MV-4-11 (cell line): ENCODE measurements at regions not wholly inside any gene's neighbourhood (a gene's known extent, or its start where the extent isn't known, plus 50 kb on each side); places are given as distances from the start of the nearest gene placed in this dataset.
A peak's percentile ranks its signal among the peaks of the same experiment; 100 is the strongest.

Experiments used
- DNase-seq: peaks from one replicate; lab custom pipeline; 2025; lab: John Stamatoyannopoulos, UW

- no peak for DNase-seq
These were observed 198.7 kb downstream of the SKIDA1 start for GRCh38 chr10:21326594-21327288.

- DNase-seq: no peak
These were observed 206.8 kb downstream of the SKIDA1 start for GRCh38 chr10:21318540-21319167.

DNA sequence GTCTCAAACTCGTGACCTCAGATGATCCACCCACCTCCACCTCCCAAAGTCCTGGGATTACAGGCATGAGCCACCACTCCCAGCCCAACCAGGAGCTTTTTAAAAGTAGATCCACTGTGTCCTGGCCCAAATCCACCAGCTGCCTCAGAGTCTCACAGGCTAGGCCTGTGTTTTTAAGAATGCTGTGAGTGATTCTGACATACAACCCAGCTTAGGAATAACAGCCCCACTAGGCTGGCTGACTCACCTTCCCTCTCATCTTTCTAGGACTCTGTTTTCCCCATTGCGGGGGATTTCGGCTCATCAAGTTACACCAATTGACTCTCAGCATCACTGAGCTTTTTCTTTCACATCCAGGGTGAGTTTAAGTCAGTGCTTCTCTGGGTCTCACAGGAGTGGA, 207.6 kb downstream of the SKIDA1 start:
- DNase-seq: no peak

GRCh38 chr10:21315645-21316220, 209.7 kb downstream of the SKIDA1 start:
- DNase-seq: no peak

DNA sequence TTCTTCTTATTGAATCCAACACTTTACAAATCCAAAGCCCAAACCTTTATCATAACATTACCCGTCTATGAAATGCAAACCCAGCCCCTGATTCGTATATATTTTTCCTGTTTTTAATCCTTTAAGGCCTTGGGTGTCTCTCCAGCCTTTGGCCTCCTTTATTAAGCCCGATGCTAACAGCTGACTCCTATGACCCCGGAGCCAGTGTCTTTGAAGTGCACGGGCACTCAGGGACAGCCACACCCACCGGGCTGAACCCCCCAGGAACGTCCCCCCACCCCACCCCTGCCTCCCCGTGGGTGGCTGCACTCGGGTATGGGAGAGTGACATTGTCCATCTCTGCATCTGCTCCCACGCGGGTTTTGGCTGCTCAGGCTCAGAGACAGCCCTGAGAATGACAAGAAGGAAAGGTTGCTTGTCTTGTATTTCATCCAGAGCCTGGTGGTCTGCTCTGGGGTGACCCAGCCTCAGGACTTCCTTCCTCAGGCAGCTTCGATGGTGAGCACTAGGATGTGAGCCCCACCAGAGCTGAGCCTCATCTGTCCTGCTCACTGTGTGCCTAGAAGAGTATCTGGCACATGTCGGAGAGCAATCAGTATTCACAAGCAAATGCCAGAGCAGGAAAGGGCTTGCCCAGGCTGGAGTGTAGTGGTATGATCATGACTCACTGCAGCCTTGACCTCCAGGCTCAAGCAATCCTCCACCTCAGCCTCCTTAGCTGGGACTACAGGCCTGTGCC, 210.4 kb downstream of the SKIDA1 start:
- DNase-seq: no peak

DNA sequence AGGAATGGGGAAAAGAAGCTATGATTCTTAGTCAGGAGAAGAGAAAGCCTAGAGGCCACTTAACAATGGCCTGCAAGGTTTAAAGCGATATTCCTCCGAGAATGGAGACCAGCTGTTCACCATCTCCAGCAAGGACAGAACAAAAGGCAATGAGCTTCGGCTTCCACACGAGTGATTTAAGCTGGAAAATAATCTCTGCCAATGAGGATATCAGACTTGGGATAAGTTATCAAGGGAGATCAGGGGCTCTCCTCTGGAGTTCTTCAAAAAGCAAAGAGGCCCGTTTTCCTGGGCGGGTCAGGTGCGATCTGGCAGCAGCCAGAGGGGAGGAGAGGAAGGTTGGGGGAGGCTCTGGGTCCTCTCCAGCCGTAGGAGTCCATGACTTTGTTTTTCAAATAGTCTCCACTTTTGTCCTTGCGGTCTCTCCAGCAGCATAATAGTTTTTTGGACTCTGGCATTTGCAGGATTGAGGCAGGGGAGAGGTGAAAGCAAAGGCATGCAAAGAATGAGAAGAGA, 211.3 kb downstream of the SKIDA1 start:
- DNase-seq: no peak

GRCh38 chr10:21313691-21314090, 211.8 kb downstream of the SKIDA1 start:
- no peak for DNase-seq

DNA sequence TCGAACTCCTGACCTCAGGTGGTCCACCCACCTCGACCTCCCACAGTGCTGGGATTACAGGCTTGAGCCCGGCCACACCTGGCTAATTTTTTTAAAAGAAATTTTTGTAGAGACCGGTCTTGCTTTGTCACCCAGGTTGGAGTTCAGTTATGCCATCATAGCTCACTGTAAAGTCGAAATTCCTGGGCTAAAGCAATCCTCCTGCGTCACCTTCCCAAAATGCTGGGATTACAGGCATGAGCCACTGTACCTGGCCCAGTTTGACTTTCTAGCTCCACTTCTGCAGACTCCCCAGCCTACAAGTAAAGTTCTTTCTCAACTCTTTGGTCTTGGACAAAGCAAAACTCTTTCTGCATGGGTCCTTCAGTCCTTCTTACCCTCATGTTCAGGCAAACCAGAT, 214.1 kb downstream of the SKIDA1 start:
- DNase-seq: no peak

GRCh38 chr10:21309427-21309826, 216.1 kb downstream of the SKIDA1 start:
- DNase-seq: no peak

DNA sequence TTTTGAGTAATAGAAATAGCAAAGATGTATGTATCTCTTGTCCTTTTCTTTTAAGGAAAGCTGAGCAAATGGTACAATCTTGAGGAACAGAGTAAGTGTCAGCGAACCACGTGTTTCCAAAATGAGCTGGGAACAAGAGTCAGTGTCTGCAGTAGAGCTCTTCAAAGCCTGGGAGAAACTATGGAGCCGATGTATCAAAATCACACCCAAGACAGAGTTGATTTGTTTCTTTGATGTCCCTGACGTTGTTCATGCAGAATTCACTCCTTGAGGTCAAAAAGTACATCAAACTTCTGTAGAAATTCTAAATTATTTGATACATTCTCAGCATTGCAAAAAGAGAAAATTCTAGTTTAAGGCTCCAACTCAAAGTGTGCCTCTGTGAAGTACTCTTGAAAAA, 216.5 kb downstream of the SKIDA1 start:
- DNase-seq: no peak

DNA sequence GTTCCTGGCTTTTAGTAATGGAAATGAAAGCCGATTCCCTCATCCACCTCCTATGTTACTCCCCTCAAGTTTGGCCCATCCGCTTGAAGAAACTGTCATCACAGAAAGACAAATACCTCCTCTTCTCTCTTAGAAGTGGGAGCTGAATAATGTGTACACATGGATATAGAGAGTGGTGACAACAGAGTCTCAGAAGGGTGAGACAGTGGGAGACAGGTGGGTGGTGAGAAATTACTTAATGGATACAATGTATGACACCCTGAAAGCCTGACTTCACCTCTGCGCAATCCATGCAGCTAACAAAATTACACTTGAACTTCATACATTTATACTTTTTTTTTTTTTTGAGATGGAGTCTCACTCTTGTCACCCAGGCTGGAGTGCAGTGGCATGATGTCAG, 217.5 kb downstream of the SKIDA1 start:
- no peak for DNase-seq

- DNase-seq: no peak
These were observed 220.9 kb downstream of the SKIDA1 start for GRCh38 chr10:21304608-21305007.

- DNase-seq: no peak
These were observed 221.3 kb downstream of the SKIDA1 start for GRCh38 chr10:21304198-21304597.

DNA sequence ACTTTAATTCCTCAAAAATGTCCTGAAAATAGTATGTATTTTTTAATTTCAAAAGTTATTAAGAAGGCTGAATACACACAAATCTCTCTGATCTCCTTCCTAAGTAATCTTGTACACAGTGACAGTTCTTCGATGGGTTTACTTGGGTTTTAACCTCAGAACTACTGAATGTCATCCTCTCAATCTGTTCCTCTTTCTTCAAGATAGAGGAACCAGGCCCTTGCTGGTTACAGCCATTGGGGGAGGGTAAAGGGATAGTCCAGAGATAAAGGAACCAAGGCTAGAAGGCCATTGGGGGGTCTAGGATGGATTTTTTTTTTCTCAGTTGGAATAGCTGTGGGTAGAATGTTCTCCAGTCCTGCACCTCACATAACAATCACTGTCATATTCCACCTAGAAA, 224.9 kb downstream of the SKIDA1 start:
- DNase-seq: peak; percentile 97

DNA sequence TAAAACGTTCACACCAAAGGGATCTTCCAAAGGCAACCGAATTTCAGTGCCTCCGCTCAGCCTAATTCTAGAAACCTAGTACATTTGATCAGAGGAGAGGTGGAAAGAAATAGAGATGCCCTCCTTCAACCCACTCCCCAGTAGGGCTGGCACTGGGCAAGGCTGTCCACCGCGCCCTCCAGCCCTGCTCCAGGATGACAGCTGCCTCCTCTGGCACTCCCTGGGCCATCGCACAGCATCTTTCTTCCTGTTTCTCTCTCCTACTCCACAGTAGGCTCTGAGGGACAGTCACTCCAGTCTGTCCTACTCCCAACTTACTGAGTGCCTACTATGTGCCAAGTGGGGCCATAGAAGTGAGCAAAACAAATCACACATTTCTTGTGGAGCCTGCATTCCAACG, 226.2 kb downstream of the SKIDA1 start:
- peak; percentile 7 for DNase-seq

DNA sequence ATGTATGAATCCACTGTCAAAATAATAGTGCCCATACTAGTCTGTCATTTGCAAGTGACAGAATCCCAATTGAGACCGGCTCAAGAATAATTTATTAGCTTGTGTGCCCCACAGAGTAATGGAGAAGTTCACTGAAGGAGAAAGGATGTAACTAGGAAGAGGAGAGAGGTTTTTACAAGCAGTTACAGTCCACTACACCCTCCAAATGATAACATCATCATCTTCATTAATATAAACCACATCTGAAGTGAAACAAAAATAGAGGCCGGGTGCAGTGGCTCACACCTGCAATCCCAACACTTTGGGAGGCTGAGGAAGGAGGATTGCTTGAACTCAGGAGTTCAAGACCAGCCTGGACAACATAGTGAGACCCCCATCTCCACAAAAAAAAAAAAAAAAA, 226.8 kb downstream of the SKIDA1 start:
- no peak for DNase-seq

- peak; percentile 51 for DNase-seq
These were observed 227.7 kb downstream of the SKIDA1 start for GRCh38 chr10:21297603-21298383.

GRCh38 chr10:21296575-21297355, 228.7 kb downstream of the SKIDA1 start:
- no peak for DNase-seq

DNA sequence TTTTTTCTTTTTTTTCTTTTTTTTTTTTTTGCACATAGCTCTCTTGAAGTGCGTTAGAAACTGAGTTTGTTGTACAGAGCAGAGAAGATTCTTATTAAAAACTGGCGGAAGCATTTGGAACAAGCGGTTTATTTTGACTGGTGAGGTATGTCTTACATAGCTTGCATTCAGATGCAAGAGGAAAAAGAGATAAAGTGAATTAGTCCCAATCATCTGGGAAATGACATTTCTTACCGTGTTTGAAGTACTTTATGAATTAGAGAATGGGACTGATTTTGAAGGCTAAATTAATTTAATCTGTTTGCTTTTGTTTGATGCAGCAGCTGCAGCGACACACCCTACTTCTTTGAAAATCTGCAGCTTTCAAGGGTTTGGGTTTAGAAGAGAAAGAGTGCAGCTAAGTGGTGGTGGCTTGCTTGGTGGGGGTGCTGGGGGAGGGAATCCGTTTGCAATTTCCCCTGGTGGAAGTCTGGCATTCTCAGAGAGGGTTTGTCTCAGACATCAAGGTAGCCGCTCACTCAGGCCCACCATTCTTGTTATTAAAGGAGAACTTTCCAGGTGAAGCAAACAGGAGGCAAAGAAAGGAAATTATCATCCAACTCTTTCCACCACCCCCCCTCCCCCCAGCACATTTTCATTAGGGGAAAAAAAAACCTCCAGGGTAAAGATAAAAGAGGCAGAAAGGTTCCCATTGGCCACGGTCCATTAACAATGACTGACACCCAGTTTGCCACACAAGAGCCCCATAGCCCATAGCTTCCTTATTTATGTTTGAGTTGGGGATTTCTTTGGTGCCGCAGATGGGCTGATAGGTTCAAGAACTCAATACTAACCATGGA, 231.7 kb downstream of the SKIDA1 start:
- DNase-seq: no peak
